ENCODE measurements at regions not wholly inside any gene's neighbourhood (a gene's known extent, or its start where the extent isn't known, plus 50 kb on each side); places are given as distances from the start of the nearest gene placed in this dataset.
"Not testable (repeated sequence)": the region's sequence is repeated elsewhere in the genome, so short reads cannot be mapped to it uniquely, and the experiment has no call there.

GRCh38 chr13:46451145-46451544 is 64.1 kb upstream of the RUBCNL start:
- DNase-seq; H3K9me3 ChIP-seq; H3K27me3 ChIP-seq; in situ Hi-C loops (cut with MboI; ENCODE audit: low sequenced_read_pairs in 4 of 4); ATAC-seq; intact Hi-C loops (cut with DNase I; ENCODE audit: low total_unique reads); H3K27ac ChIP-seq; H3K4me1 ChIP-seq; H3K36me3 ChIP-seq; H3K4me3 ChIP-seq: not testable (repeated sequence)

GRCh38 chr13:46449949-46450348 is 62.9 kb upstream of the RUBCNL start:
- H3K9me3 ChIP-seq; in situ Hi-C loops (cut with MboI; ENCODE audit: low sequenced_read_pairs in 4 of 4); H3K4me3 ChIP-seq; ATAC-seq; DNase-seq; H3K27me3 ChIP-seq; H3K27ac ChIP-seq; H3K36me3 ChIP-seq; H3K4me1 ChIP-seq; intact Hi-C loops (cut with DNase I; ENCODE audit: low total_unique reads): not testable (repeated sequence)

GRCh38 chr13:46448148-46448547 is 61.1 kb upstream of the RUBCNL start:
- in situ Hi-C loops (cut with MboI; ENCODE audit: low sequenced_read_pairs in 4 of 4); H3K4me3 ChIP-seq; H3K36me3 ChIP-seq; DNase-seq; intact Hi-C loops (cut with DNase I; ENCODE audit: low total_unique reads); H3K27me3 ChIP-seq; H3K4me1 ChIP-seq; H3K27ac ChIP-seq; H3K9me3 ChIP-seq; ATAC-seq: not testable (repeated sequence)

- ATAC-seq; DNase-seq; H3K27me3 ChIP-seq; H3K27ac ChIP-seq; H3K36me3 ChIP-seq; H3K4me1 ChIP-seq; in situ Hi-C loops (cut with MboI; ENCODE audit: low sequenced_read_pairs in 4 of 4); H3K9me3 ChIP-seq; H3K4me3 ChIP-seq; intact Hi-C loops (cut with DNase I; ENCODE audit: low total_unique reads): not testable (repeated sequence)
Observed at GRCh38 chr13:46437808-46438404, 50.9 kb upstream of the RUBCNL start.
